ENCODE measurements at regions not wholly inside any gene's neighbourhood (a gene's known extent, or its start where the extent isn't known, plus 50 kb on each side); places are given as distances from the start of the nearest gene placed in this dataset.

DNA sequence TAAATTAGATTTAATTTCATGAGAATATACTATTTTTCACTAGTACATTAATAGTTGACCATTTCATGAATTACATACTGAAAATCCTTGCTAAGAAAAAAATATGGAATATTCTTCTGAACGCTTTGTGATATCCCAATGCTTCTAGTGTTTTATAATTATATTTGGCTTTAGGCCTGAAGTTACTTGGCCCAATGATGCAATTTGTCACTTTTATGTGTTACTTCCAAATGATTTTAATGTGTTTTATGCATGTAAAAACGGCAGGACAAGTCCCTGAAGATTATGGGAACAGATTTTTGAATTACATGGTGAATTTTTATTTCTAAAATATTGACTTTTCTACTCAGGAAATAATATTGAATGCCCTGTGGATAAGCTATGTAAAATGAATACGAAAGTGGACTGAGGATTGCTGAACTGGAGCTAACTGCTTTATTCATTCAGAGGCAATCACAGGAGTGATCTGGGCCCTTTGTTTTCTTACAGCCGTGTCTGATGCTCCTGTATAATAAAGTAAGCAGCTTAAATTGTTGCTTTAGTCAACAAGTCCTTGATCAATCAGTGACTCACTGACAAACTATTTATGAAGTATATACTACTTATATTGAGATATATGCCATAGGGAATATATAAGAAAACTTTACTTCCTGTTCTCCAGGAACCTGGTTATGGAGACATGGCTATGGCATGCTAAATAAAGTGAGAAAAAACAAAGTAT, 543.0 kb upstream of the RGS18 start:
- TF ChIP-seq, protein P1, sequence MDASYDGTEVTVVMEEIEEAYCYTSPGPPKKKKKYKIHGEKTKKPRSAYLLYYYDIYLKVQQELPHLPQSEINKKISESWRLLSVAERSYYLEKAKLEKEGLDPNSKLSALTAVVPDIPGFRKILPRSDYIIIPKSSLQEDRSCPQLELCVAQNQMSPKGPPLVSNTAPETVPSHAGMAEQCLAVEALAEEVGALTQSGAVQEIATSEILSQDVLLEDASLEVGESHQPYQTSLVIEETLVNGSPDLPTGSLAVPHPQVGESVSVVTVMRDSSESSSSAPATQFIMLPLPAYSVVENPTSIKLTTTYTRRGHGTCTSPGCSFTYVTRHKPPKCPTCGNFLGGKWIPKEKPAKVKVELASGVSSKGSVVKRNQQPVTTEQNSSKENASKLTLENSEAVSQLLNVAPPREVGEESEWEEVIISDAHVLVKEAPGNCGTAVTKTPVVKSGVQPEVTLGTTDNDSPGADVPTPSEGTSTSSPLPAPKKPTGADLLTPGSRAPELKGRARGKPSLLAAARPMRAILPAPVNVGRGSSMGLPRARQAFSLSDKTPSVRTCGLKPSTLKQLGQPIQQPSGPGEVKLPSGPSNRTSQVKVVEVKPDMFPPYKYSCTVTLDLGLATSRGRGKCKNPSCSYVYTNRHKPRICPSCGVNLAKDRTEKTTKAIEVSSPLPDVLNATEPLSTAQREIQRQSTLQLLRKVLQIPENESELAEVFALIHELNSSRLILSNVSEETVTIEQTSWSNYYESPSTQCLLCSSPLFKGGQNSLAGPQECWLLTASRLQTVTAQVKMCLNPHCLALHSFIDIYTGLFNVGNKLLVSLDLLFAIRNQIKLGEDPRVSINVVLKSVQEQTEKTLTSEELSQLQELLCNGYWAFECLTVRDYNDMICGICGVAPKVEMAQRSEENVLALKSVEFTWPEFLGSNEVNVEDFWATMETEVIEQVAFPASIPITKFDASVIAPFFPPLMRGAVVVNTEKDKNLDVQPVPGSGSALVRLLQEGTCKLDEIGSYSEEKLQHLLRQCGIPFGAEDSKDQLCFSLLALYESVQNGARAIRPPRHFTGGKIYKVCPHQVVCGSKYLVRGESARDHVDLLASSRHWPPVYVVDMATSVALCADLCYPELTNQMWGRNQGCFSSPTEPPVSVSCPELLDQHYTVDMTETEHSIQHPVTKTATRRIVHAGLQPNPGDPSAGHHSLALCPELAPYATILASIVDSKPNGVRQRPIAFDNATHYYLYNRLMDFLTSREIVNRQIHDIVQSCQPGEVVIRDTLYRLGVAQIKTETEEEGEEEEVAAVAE (CRISPR knock-in tag; IDR thresholded peaks at IDR 0.05; ENCODE audit: borderline replicate concordance): no peak
- no peak for TF ChIP-seq RORA (CRISPR knock-in tag; IDR thresholded peaks at IDR 0.05)
- no peak for TF ChIP-seq ZNF557 (CRISPR knock-in tag; IDR thresholded peaks at IDR 0.05)
- TF ChIP-seq, protein P2, sequence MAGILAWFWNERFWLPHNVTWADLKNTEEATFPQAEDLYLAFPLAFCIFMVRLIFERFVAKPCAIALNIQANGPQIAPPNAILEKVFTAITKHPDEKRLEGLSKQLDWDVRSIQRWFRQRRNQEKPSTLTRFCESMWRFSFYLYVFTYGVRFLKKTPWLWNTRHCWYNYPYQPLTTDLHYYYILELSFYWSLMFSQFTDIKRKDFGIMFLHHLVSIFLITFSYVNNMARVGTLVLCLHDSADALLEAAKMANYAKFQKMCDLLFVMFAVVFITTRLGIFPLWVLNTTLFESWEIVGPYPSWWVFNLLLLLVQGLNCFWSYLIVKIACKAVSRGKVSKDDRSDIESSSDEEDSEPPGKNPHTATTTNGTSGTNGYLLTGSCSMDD (CRISPR knock-in tag; IDR thresholded peaks at IDR 0.05): no peak
- no peak for TF ChIP-seq TGIF2 (CRISPR knock-in tag; IDR thresholded peaks at IDR 0.05)
- TF ChIP-seq FOXP1 (IDR thresholded peaks at IDR 0.05): no peak
- no peak for TF ChIP-seq FOXP1 (CRISPR knock-in tag; IDR thresholded peaks at IDR 0.05)
- no peak for TF ChIP-seq ZNF12 (CRISPR knock-in tag; IDR thresholded peaks at IDR 0.05)
- TF ChIP-seq, protein P3, sequence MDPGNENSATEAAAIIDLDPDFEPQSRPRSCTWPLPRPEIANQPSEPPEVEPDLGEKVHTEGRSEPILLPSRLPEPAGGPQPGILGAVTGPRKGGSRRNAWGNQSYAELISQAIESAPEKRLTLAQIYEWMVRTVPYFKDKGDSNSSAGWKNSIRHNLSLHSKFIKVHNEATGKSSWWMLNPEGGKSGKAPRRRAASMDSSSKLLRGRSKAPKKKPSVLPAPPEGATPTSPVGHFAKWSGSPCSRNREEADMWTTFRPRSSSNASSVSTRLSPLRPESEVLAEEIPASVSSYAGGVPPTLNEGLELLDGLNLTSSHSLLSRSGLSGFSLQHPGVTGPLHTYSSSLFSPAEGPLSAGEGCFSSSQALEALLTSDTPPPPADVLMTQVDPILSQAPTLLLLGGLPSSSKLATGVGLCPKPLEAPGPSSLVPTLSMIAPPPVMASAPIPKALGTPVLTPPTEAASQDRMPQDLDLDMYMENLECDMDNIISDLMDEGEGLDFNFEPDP (CRISPR knock-in tag; conservative IDR thresholded peaks at IDR 0.05): no peak
- H3K4me1 ChIP-seq (ENCODE audit: insufficient read depth, low read length): no peaks in the 10 kb centered on the region
- no peak overlapping the region for H3K4me3 ChIP-seq (replicated peaks in 1 of 3; ENCODE audit: insufficient read depth in 1 of 3, low read depth in 2 of 3, low read length in 3 of 3)
- intact Hi-C loops (cut with micrococcal nuclease; ENCODE audit: unreplicated experiment) (no loop called here), in situ Hi-C loops (cut with HindIII; ENCODE audit: extremely low pct_ligation_motif_present, low pct_unique_long_range_greater_than_20kb) (no loop called here)
- H3K36me3 ChIP-seq (replicated peaks in 1 of 2; ENCODE audit: control insufficient read depth in 1 of 2, insufficient read depth in 2 of 2, low read length in 2 of 2): no peaks in the 10 kb centered on the region
- H3K9ac ChIP-seq (ENCODE audit: insufficient read depth, low read depth, low read length): no peak overlapping the region
- no peak for FAIRE-seq
- no TSS peak for BruUV-seq (replicated peaks)
- no peaks in the 10 kb centered on the region for H3K9me3 ChIP-seq (ENCODE audit: low read length)
- H3K4me2 ChIP-seq (ENCODE audit: low read depth, low read length): no peak overlapping the region
- no peak for ATAC-seq
- no peak overlapping the region for H2AFZ ChIP-seq (ENCODE audit: low read length)
- ChIA-PET CTCF (ENCODE audit: low intra/inter-chr PET ratio, low total read pairs) (no interaction called here), POLR2A (no interaction called here)
- WGBS (ENCODE audit: low lambda C conversion rate): 23% methylated on average over 4 of the region's 4 CpGs
- no peaks in the 10 kb centered on the region for H3K27me3 ChIP-seq (ENCODE audit: control insufficient read depth in 1 of 2, insufficient read depth in 2 of 2, low read length in 2 of 2)
- no peaks in the 10 kb centered on the region for H4K20me1 ChIP-seq (ENCODE audit: insufficient read depth, low read length)
- H3K27ac ChIP-seq (ENCODE audit: extremely low read length, insufficient read depth, low read length): no peak overlapping the region
- no peaks in the 10 kb centered on the region for H3K79me2 ChIP-seq (ENCODE audit: insufficient read depth, low read length)
- DNase-seq (ENCODE audit: low spot score): no peak

All from HepG2 (cell line).